ENCODE measurements at regions not wholly inside any gene's neighbourhood (a gene's known extent, or its start where the extent isn't known, plus 50 kb on each side); places are given as distances from the start of the nearest gene placed in this dataset.

GRCh38 chr18:28767201-28767600 is 590.3 kb upstream of the CDH2 start:
- TF ChIP-seq, protein P1, sequence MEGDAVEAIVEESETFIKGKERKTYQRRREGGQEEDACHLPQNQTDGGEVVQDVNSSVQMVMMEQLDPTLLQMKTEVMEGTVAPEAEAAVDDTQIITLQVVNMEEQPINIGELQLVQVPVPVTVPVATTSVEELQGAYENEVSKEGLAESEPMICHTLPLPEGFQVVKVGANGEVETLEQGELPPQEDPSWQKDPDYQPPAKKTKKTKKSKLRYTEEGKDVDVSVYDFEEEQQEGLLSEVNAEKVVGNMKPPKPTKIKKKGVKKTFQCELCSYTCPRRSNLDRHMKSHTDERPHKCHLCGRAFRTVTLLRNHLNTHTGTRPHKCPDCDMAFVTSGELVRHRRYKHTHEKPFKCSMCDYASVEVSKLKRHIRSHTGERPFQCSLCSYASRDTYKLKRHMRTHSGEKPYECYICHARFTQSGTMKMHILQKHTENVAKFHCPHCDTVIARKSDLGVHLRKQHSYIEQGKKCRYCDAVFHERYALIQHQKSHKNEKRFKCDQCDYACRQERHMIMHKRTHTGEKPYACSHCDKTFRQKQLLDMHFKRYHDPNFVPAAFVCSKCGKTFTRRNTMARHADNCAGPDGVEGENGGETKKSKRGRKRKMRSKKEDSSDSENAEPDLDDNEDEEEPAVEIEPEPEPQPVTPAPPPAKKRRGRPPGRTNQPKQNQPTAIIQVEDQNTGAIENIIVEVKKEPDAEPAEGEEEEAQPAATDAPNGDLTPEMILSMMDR (IDR thresholded peaks at IDR 0.05; ENCODE audit: borderline replicate concordance, insufficient read depth, low read depth, low read length): no peak
- no peak overlapping the region for H3K4me3 ChIP-seq (ENCODE audit: low read depth, low read length)

GRCh38 chr18:28766721-28767120 is 589.8 kb upstream of the CDH2 start:
- no peak overlapping the region for H3K4me3 ChIP-seq (ENCODE audit: low read depth, low read length)
- TF ChIP-seq, protein P1 (IDR thresholded peaks at IDR 0.05; ENCODE audit: borderline replicate concordance, insufficient read depth, low read depth, low read length): no peak

DNA sequence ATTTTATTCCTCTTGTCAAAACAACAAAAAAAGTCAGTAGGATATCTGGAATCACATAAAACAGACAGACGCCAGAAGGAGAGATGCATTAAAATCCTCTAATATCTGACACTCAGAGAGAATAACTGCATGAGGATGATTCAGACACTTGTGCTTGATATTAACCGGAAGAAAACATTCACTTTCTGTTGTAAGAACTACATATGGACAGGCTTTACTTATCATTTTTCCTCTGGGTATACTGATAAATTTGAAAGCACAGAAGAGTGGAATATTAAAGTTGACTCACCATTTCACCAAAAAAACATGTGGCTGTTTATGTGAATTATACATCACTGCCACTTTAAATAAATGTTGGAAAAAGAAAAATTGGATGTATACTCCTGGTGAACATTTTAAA is 589.1 kb upstream of the CDH2 start:
- no peak overlapping the region for H3K4me3 ChIP-seq (ENCODE audit: low read depth, low read length)
- TF ChIP-seq, protein P1 (IDR thresholded peaks at IDR 0.05; ENCODE audit: borderline replicate concordance, insufficient read depth, low read depth, low read length): no peak

- TF ChIP-seq, protein P1 (IDR thresholded peaks at IDR 0.05; ENCODE audit: borderline replicate concordance, insufficient read depth, low read depth, low read length): no peak
These were observed 583.4 kb upstream of the CDH2 start for GRCh38 chr18:28760299-28760698.

DNA sequence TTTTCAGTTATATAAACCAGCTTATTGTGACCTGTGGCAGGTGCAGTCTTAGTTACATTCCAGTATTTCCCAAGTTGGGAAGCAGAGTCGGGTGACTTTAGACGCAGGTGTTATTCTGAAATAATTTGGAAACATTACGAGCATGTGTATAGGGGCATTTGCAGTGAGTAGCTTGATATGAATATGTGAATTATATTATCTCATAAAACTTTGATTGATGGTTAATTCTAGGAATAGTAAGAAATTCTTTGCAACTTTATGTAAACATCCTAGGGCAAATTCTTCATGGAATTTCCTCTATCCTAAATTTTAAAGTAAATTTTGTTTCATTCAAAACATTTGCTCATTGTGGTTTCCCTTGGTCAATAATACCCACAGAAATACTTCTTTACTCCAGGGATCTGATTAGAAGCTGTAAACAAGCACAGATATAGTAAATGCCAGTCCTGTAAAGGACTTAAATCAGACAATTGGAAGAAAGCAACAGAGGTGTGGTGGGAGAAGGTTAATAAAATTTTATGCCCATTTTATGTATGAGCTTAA is 580.6 kb upstream of the CDH2 start:
- no peak overlapping the region for H3K4me3 ChIP-seq (ENCODE audit: low read depth, low read length)
- TF ChIP-seq, protein P1 (IDR thresholded peaks at IDR 0.05; ENCODE audit: borderline replicate concordance, insufficient read depth, low read depth, low read length): no peak

More at GRCh38 chr18:28760299-28760698, 583.4 kb upstream of the CDH2 start:
- H3K4me3 ChIP-seq (ENCODE audit: low read depth, low read length): no peak overlapping the region

- TF ChIP-seq, protein P1 (IDR thresholded peaks at IDR 0.05; ENCODE audit: borderline replicate concordance, insufficient read depth, low read depth, low read length): no peak
- H3K4me3 ChIP-seq (ENCODE audit: low read depth, low read length): no peak overlapping the region
These were observed 566.2 kb upstream of the CDH2 start for GRCh38 chr18:28743115-28743514.

DNA sequence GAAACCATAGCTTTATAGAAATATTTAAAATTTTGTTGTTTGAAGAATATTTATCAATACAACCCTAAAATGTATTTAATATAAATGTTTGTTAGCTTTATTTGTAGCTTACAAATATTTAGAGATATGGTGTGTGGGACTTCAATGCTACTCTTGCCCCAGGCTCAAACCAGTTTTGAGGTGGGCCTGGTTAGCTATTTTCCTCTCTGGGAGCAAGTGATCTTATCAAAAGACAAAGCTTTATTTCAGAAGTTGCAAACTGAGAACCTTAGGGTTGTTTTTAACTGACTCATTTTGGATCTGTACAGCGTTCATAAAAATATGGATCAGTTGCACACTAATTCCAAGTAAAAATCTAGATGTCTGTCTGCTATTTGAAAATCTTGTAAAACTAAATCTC is 563.6 kb upstream of the CDH2 start:
- TF ChIP-seq, protein P1 (IDR thresholded peaks at IDR 0.05; ENCODE audit: borderline replicate concordance, insufficient read depth, low read depth, low read length): no peak

More for the DNA sequence above, 563.6 kb upstream of the CDH2 start:
- no peak overlapping the region for H3K4me3 ChIP-seq (ENCODE audit: low read depth, low read length)

Measured in GM12875 (cell line).